GM12878 (cell line): ENCODE measurements at regions not wholly inside any gene's neighbourhood (a gene's known extent, or its start where the extent isn't known, plus 50 kb on each side); places are given as distances from the start of the nearest gene placed in this dataset.

Experiments
- ATAC-seq: fragments of 200-7000 bp; cut with Tn5 transposase; 3 replicates; pipeline ENCODE4 v1.9.1; 2020; ENCODE audit warnings: mild to moderate bottlenecking, moderate library complexity
- BruUV-seq: library from RNA; stranded (reverse); fragments of 400-500 nt; replicated peaks from 2 replicates; lab custom pipeline; 2021; lab: Mats Ljungman, UMichigan
- CTCF ChIA-PET: fragments of 300-600 bp; sonication (Branson Sonifier 250); formaldehyde crosslinking; extraction: SDS; loops from one replicate; lab custom pipeline; 2021; ENCODE audit warnings: inconsistent platforms; lab: Yijun Ruan, JAX
- POLR2A ChIA-PET: fragments of 350-600 bp; formaldehyde crosslinking; extraction: SDS; loops from one replicate; lab custom pipeline; 2021; ENCODE audit warnings: inconsistent platforms; lab: Charles Lee
- RAD21 ChIA-PET: fragments of 300-600 bp; sonication (Branson Sonifier 250); formaldehyde crosslinking; loops from one replicate; lab custom pipeline; 2023; ENCODE audit warnings: antibody characterized with exemption; ENCODE audit not compliant: unreplicated experiment; lab: Charles Lee
- SMC1A ChIA-PET: fragments of 300-600 bp; sonication (Branson Sonifier 250); formaldehyde crosslinking; loops from one replicate; lab custom pipeline; 2023; ENCODE audit not compliant: unreplicated experiment, uncharacterized antibody; lab: Charles Lee
- DNase-seq: peaks from one replicate; pipeline ENCODE4 v3.0.0-alpha.2; 2011; ENCODE audit warnings: low read depth, low spot score
- FAIRE-seq: peaks from 3 replicates; lab custom pipeline; 2011; peaks lifted over from hg19 to GRCh38; lab: Jason Lieb, UNC
- H2AFZ ChIP-seq: 2 replicates; pipeline ENCODE4 v1.6.0; 2011; ENCODE audit warnings: low read depth, low read length, control low read depth; ENCODE audit not compliant: control insufficient read depth
- H3K27ac ChIP-seq: 2 replicates; pipeline ENCODE4 v1.5.1; 2011; ENCODE audit warnings: control low read depth; ENCODE audit not compliant: control insufficient read depth, insufficient read depth
- H3K27me3 ChIP-seq, 2 experiments: replicated peaks in 1 of 2; 2 replicates each; pipeline versions ENCODE4 v1.6.0 to v1.6.1; 2011; ENCODE audit warnings: low read length in 1 of 2; ENCODE audit not compliant: control insufficient read depth in 2 of 2, insufficient read depth in 2 of 2
- H3K36me3 ChIP-seq, 2 experiments: 2 replicates each; pipeline ENCODE4 v1.5.1; 2011; ENCODE audit warnings: low read length in 1 of 2; ENCODE audit not compliant: control insufficient read depth in 2 of 2, insufficient read depth in 2 of 2
- H3K4me1 ChIP-seq: 2 replicates; pipeline ENCODE4 v1.6.1; 2011; ENCODE audit warnings: mild to moderate bottlenecking, low read length, moderate library complexity, mixed read lengths; ENCODE audit not compliant: control insufficient read depth, insufficient read depth
- H3K4me2 ChIP-seq: 2 replicates; pipeline ENCODE4 v1.6.0; 2011; ENCODE audit warnings: control low read depth; ENCODE audit not compliant: control insufficient read depth, insufficient read depth
- H3K4me3 ChIP-seq: fragments of 200-600 bp; sonication (generic); 2 replicates; pipeline ENCODE4 v1.5.1; 2016
- H3K79me2 ChIP-seq: 2 replicates; pipeline ENCODE4 v1.6.0; 2011; ENCODE audit warnings: low read length; ENCODE audit not compliant: control insufficient read depth, insufficient read depth
- H3K9ac ChIP-seq: 2 replicates; pipeline ENCODE4 v1.8.0; 2011; ENCODE audit warnings: low read length, control low read depth, mixed read lengths; ENCODE audit not compliant: control insufficient read depth, insufficient read depth
- H3K9me3 ChIP-seq: replicated peaks from 3 replicates; pipeline ENCODE4 v1.5.1; 2011; ENCODE audit warnings: mild to moderate bottlenecking, low read length; ENCODE audit not compliant: control insufficient read depth, insufficient read depth
- H4K20me1 ChIP-seq: 2 replicates; pipeline ENCODE4 v1.6.0; 2011; ENCODE audit not compliant: control insufficient read depth, insufficient read depth
- CBX3 ChIP-seq: fragments of 200-600 bp; sonication (generic); IDR thresholded peaks from 2 replicates; pipeline ENCODE4 v1.6.1; 2016; ENCODE audit warnings: low read depth, borderline replicate concordance
- KLF5 ChIP-seq: fragments of 450-650 bp; IDR thresholded peaks from 2 replicates; pipeline ENCODE4 v1.6.1; 2014; ENCODE audit warnings: mild to moderate bottlenecking; ENCODE audit not compliant: partially characterized antibody
- RB1 ChIP-seq: fragments of 450-650 bp; formaldehyde crosslinking; IDR thresholded peaks from 2 replicates; pipeline ENCODE4 v1.6.1; 2017; ENCODE audit warnings: mild to moderate bottlenecking, borderline replicate concordance
- SIN3A ChIP-seq: IDR thresholded peaks from 2 replicates; pipeline ENCODE4 v1.6.1; 2012; ENCODE audit warnings: low read depth, low read length, improper control_type of control experiment
- SMARCA5 ChIP-seq: fragments of 450-650 bp; IDR thresholded peaks from 2 replicates; pipeline ENCODE4 v1.6.1; 2017; ENCODE audit warnings: mild to moderate bottlenecking
- SMC3 ChIP-seq: IDR thresholded peaks from 2 replicates; pipeline ENCODE4 v1.6.1; 2011; ENCODE audit warnings: low read length, improper control_type of control experiment, borderline replicate concordance
- TARDBP ChIP-seq: IDR thresholded peaks from 2 replicates; pipeline ENCODE4 v1.6.1; 2016; ENCODE audit warnings: borderline replicate concordance
- YBX1 ChIP-seq: fragments of 450-650 bp; IDR thresholded peaks from 2 replicates; pipeline ENCODE4 v1.6.1; 2016; ENCODE audit warnings: antibody characterized with exemption
- ZBTB40 ChIP-seq: fragments of 450-650 bp; IDR thresholded peaks from 2 replicates; pipeline ENCODE4 v1.6.1; 2016; ENCODE audit warnings: mild to moderate bottlenecking, moderate library complexity, borderline replicate concordance
- WGBS: methylation state at CpG from one replicate; pipeline ENCODE4 v1.1.6; 2016; ENCODE audit warnings: low lambda C conversion rate; ENCODE audit not compliant: insufficient replicate concordance, insufficient coverage; ENCODE audit errors: missing lambda C conversion rate; 5-methylcytosine and 5-hydroxymethylcytosine counted together
- in situ Hi-C: fragments of 300-500 bp; cut with MboI; formaldehyde crosslinking; loops from 9 replicates; pipeline ENCODE4 v1.14.3; 2018; ENCODE audit warnings: mixed read lengths
- intact Hi-C: fragments of 100-400 bp; cut with micrococcal nuclease; formaldehyde crosslinking; loops from one replicate; pipeline ENCODE4 v1.14.2; 2022; ENCODE audit not compliant: unreplicated experiment

GRCh38 chr15:22259881-22260421, 179.6 kb downstream of the OR4M2 start:
- 49% methylated on average over 7 of the region's 7 CpGs for WGBS
- Histone ChIP-seq H3K4me1 (no peaks in the 10 kb centered on the region), H4K20me1 (no peaks in the 10 kb centered on the region), H3K4me2 (no peak overlapping the region), H3K27me3 (no peaks in the 10 kb centered on the region), H3K36me3 (no peaks in the 10 kb centered on the region), H2AFZ (no peak overlapping the region), H3K79me2 (no peaks in the 10 kb centered on the region), H3K9ac (no peak overlapping the region), H3K4me3 (no peak overlapping the region), H3K9me3 (no peaks in the 10 kb centered on the region; the same call in 2 of the 3 replicates), H3K27ac (no peak overlapping the region)
- ChIA-PET CTCF (no interaction called here), SMC1A (no interaction called here), POLR2A (no interaction called here), RAD21 (no interaction called here)
- DNase-seq, result no peak
- no peak for FAIRE-seq
- in situ Hi-C loops (loop anchor here (10.0 kb wide), 1 partner anchor 1875 kb away; no protein-coding TSS in a partner anchor), intact Hi-C loops (no loop called here)
- no TSS peak for BruUV-seq
- no peak for ATAC-seq
- no peak for TF ChIP-seq KLF5
- TF ChIP-seq CBX3, result no peak
- no peak for TF ChIP-seq YBX1
- TF ChIP-seq SMC3, result no peak
- TF ChIP-seq TARDBP, result no peak
- TF ChIP-seq SMARCA5, result no peak
- no peak for TF ChIP-seq RB1
- TF ChIP-seq SIN3A, result no peak
- TF ChIP-seq ZBTB40, result no peak
